Heart right ventricle (tissue), 16 donors: ENCODE measurements at regions not wholly inside any gene's neighbourhood (a gene's known extent, or its start where the extent isn't known, plus 50 kb on each side); places are given as distances from the start of the nearest gene placed in this dataset.

Experiments used
- ATAC-seq, 8 donors: fragments of 200-7000 bp; cut with Tn5 transposase; one replicate each; pipeline ENCODE4 v1.9.1; 2020; ENCODE audit warnings: mild to moderate bottlenecking in 8 of 8, moderate library complexity in 8 of 8, moderate number of reproducible peaks in 1 of 8
- DNase-seq, 2 donors: peaks; one replicate each; pipeline ENCODE4 v3.0.0-alpha.2; 2020
- H3K27ac ChIP-seq, 10 donors: fragments of 200-600 bp; sonication (generic) in 2 of 10; one replicate each; pipeline versions ENCODE4 v1.5.0 to v1.8.0; 2020 to 2022; ENCODE audit warnings: mild to moderate bottlenecking in 3 of 10
- H3K27me3 ChIP-seq, 7 donors: fragments of 200-600 bp; one replicate each; pipeline ENCODE4 v1.8.0; 2021 to 2022; ENCODE audit warnings: mild to moderate bottlenecking in 2 of 7
- H3K36me3 ChIP-seq, 9 donors: fragments of 200-600 bp; sonication (generic) in 1 of 9; one replicate each; pipeline versions ENCODE4 v1.5.0 to v1.8.0; 2020 to 2022; ENCODE audit warnings: mild to moderate bottlenecking in 2 of 9
- H3K4me1 ChIP-seq, 9 donors: fragments of 200-600 bp; sonication (generic) in 1 of 9; one replicate each; pipeline versions ENCODE4 v1.5.0 to v1.8.0; 2020 to 2022; ENCODE audit warnings: mild to moderate bottlenecking in 4 of 9
- H3K4me3 ChIP-seq, 10 donors: fragments of 200-600 bp; sonication (generic) in 2 of 10; one replicate each; pipeline versions ENCODE4 v1.5.0 to v1.8.0; 2020 to 2022; ENCODE audit warnings: mild to moderate bottlenecking in 7 of 10, moderate library complexity in 2 of 10
- H3K9me3 ChIP-seq, 11 donors: fragments of 200-600 bp in 10 of 11; sonication (generic) in 2 of 11; one replicate each; pipeline versions ENCODE4 v1.5.0 to v1.8.0; 2013 to 2022; ENCODE audit warnings: mild to moderate bottlenecking in 2 of 11, control low read depth in 1 of 11, moderate library complexity in 1 of 11
- WGBS, 2 donors: extraction: QIAGEN DNeasy Blood & Tissue Kit; methylation state at CpG; one replicate each; pipeline ENCODE4 v1.1.7; 2013; ENCODE audit warnings: inconsistent platforms in 1 of 2; 5-methylcytosine and 5-hydroxymethylcytosine counted together
- intact Hi-C, 10 donors: fragments of 100-400 bp; cut with DNase I; formaldehyde crosslinking; loops; one replicate each; pipeline versions ENCODE4 v1.11.1 to v1.14.2; 2022
- TF ChIP-seq, protein P1 (sequence below), 9 donors: fragments of 200-600 bp; sonication (generic) in 2 of 9; IDR thresholded peaks; one replicate each; pipeline versions ENCODE4 v1.5.0 to v1.8.0; 2021 to 2022; ENCODE audit warnings: antibody characterized with exemption in 9 of 9, mild to moderate bottlenecking in 5 of 9, moderate library complexity in 1 of 9
- donor health status: Arrhythmogenic right ventricular cardiomyopathy.
- donor health status: ischemic (EF 13 %, LVEDD 7.1; RV severe dilation, severe dysfunction).
- donor health status: healthy with polysubstance abuse.
- donor health status: DM: no; HTN: yes; CAD: no.
- donor health status: DM: no; HTN: no; CAD: no.
- donor health status: ischemic (EF 25% LVEDD 6.9; RV normal size, moderate dysfunction).
- donor health status: ischemic (EF 25% LVEDD 5.7; RV mildly dilated, moderate dysfunction).
- donor health status: healthy.
- donor health status: DM: yes; HTN: yes; CAD: no.
- donor health status: Ischemic cardiomyopathy.
- donor health status: ischemic (EF 35%, LVEDD 5.7; RV mildly dilated, moderate dysfunction).
- donor health status: nonischemic (EF 11% LVEDD 7.7; RV severe dilation, severe dysfunction).
- donor health status: DM: yes; HTN: yes; CAD: no.
- donor health status: PGD.
- donor health status: ischemic (EF 29% LVEDD 5.4; RV normal size, mild dysfunction).
- donor health status: nonischemic (EF 23%, LVEDD 6.1; RV moderate dilation, normal function).

DNA sequence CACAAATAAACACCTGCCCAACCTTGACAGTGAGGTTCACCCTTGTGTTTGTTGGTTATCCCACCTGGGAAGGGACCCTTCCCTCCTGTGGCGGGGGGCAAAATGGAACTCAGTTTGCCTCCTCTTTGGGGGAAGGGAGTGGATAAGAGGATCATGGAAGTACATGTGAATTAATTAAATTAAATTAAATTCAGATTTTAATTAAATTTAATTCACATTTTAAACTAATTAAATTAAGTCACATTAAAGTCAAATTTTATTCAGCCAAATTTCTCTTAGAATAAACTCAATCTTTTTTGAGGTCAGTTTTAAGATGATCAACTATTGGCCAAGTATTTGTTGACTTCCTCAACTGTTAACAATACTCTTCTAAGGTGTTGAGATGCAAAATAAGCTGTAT lies 252.4 kb upstream of the AJAP1 start:
- H3K36me3 ChIP-seq: no peaks in the 10 kb centered on the region
- TF ChIP-seq, protein P1, sequence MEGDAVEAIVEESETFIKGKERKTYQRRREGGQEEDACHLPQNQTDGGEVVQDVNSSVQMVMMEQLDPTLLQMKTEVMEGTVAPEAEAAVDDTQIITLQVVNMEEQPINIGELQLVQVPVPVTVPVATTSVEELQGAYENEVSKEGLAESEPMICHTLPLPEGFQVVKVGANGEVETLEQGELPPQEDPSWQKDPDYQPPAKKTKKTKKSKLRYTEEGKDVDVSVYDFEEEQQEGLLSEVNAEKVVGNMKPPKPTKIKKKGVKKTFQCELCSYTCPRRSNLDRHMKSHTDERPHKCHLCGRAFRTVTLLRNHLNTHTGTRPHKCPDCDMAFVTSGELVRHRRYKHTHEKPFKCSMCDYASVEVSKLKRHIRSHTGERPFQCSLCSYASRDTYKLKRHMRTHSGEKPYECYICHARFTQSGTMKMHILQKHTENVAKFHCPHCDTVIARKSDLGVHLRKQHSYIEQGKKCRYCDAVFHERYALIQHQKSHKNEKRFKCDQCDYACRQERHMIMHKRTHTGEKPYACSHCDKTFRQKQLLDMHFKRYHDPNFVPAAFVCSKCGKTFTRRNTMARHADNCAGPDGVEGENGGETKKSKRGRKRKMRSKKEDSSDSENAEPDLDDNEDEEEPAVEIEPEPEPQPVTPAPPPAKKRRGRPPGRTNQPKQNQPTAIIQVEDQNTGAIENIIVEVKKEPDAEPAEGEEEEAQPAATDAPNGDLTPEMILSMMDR (IDR thresholded peaks at IDR 0.05): no peak
- H3K27ac ChIP-seq: no peak overlapping the region
- 85 to 100% methylated on average over 1 of the region's 1 CpG for WGBS, 2 donors
- H3K4me1 ChIP-seq: peaks cover 0 to 6% (median 0%) of the 10 kb centered on the region in 9 donors
- intact Hi-C loops: no loop called here
- no peaks in the 10 kb centered on the region for H3K27me3 ChIP-seq
- H3K9me3 ChIP-seq: no peaks in the 10 kb centered on the region
- H3K4me3 ChIP-seq: no peak overlapping the region
- ATAC-seq (no peak), DNase-seq (no peak)

DNA sequence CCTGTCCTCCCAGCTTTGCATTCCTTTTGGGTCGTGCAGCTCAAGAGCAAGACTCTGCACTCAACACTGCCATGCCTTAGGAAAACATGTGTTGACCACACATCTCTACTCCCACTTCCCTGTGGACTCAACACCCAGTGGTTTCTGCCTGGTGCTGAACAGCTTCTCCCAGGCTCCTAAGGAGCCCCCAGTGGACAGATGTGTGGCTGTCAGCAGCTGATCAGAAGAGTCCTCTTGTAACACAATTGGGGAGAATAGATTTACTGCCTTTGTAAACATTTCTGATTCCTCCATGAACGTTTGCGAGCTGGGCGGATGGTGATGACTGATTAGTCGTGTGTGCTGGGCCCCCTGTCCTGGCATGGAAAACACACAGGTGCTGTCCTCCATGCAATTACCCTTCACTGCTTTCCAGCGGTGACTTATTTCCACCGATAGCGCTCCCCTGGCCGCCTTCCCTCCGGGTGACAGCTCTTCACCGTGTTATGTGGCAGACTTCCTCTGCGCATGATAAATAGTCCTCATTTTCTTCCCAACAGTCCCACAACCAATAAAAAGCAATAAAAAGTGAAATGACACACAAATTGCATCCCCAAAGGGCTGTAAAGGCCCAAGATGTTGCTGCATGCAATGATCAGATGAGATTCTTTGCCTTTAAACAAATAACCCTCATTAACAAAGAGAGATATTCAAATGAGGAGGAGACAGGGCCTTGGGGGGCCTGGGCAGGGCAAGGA lies 249.4 kb upstream of the AJAP1 start:
- Histone ChIP-seq H3K36me3 (no peaks in the 10 kb centered on the region), H3K27me3 (no peaks in the 10 kb centered on the region), H3K4me1 (no peaks in the 10 kb centered on the region), H3K4me3 (no peak overlapping the region), H3K27ac (no peak overlapping the region), H3K9me3 (no peaks in the 10 kb centered on the region)
- DNase-seq (no peak), ATAC-seq (no peak)
- intact Hi-C loops: no loop called here
- TF ChIP-seq, protein P1 (IDR thresholded peaks at IDR 0.05): no peak
- 66 to 73% methylated on average over 12 of the region's 12 CpGs for WGBS, 2 donors

DNA sequence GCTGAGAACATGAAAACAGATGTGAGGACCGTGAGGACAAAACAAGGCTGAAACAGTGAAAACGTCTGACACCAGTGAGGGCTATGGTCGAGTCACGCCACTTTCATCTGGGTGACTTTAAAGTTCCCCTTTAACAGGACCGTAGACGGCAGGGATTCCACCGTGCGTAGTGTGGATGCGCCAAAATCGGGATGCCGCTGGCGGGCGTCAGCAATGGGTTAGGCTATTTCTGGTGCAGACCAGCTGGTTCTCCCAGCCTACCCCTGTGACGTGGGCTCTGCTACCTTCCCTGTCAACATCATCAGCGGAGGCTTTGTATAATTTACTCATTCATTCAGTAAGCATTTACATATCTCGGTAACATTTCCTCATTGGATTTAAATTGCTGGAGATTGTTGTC lies 246.6 kb upstream of the AJAP1 start:
- Histone ChIP-seq H3K9me3 (peaks cover 0 to 2% (median 0%) of the 10 kb centered on the region in 11 donors), H3K4me3 (no peak overlapping the region), H3K4me1 (no peaks in the 10 kb centered on the region), H3K27ac (no peak overlapping the region), H3K36me3 (no peaks in the 10 kb centered on the region), H3K27me3 (no peaks in the 10 kb centered on the region)
- intact Hi-C loops: no loop called here
- TF ChIP-seq, protein P1 (IDR thresholded peaks at IDR 0.05): no peak
- ATAC-seq (no peak), DNase-seq (no peak)
- WGBS, 2 donors: 87 to 89% methylated on average over 16 of the region's 16 CpGs

DNA sequence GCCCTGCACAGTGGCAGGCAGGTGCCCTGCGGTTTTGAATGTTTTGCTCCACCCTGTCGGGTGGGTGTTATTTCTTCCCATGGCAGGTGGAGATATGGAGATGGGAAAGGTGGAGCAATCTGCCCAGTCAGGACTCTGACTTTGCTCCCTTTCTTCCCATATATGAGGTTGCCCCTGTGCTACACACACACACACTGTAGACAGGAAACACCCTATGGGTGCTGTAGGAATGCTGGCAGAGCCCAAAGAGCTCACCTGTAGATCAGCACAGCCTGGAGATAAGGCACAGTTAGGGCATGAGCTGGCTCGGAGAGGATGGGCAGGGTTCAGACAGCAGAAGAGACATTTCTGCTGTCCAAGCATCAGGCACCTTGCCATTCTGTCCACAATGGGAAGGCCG lies 246.0 kb upstream of the AJAP1 start:
- no peaks in the 10 kb centered on the region for H3K4me1 ChIP-seq
- DNase-seq (no peak), ATAC-seq (no peak)
- 83 to 85% methylated on average over 4 of the region's 4 CpGs for WGBS, 2 donors
- no peak overlapping the region for H3K27ac ChIP-seq
- no peaks in the 10 kb centered on the region for H3K27me3 ChIP-seq
- intact Hi-C loops: no loop called here
- TF ChIP-seq, protein P1 (IDR thresholded peaks at IDR 0.05): no peak
- no peak overlapping the region for H3K4me3 ChIP-seq
- H3K9me3 ChIP-seq: peaks cover 0 to 8% (median 0%) of the 10 kb centered on the region in 11 donors
- H3K36me3 ChIP-seq: no peaks in the 10 kb centered on the region
